ENCODE measurements at regions not wholly inside any gene's neighbourhood (a gene's known extent, or its start where the extent isn't known, plus 50 kb on each side); places are given as distances from the start of the nearest gene placed in this dataset.
A peak's percentile ranks its signal among the peaks of the same experiment; 100 is the strongest.

- Mint-ChIP-seq H3K36me3 (ENCODE audit: low read depth) (no peaks in the 10 kb centered on the region), H3K4me1 (no peaks in the 10 kb centered on the region), H3K9me3 (peaks cover 6% of the 10 kb centered on the region), H3K27me3 (ENCODE audit: low read depth) (no peaks in the 10 kb centered on the region), H3K27ac (no peak overlapping the region), H3K4me3 (no peak overlapping the region)
- TF ChIP-seq, protein P1, sequence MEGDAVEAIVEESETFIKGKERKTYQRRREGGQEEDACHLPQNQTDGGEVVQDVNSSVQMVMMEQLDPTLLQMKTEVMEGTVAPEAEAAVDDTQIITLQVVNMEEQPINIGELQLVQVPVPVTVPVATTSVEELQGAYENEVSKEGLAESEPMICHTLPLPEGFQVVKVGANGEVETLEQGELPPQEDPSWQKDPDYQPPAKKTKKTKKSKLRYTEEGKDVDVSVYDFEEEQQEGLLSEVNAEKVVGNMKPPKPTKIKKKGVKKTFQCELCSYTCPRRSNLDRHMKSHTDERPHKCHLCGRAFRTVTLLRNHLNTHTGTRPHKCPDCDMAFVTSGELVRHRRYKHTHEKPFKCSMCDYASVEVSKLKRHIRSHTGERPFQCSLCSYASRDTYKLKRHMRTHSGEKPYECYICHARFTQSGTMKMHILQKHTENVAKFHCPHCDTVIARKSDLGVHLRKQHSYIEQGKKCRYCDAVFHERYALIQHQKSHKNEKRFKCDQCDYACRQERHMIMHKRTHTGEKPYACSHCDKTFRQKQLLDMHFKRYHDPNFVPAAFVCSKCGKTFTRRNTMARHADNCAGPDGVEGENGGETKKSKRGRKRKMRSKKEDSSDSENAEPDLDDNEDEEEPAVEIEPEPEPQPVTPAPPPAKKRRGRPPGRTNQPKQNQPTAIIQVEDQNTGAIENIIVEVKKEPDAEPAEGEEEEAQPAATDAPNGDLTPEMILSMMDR (IDR thresholded peaks at IDR 0.05; ENCODE audit: unreplicated experiment in 3 of 3): no peak
These were observed 129.6 kb downstream of the LURAP1L start for GRCh38 chr9:12904261-12905000.

DNA sequence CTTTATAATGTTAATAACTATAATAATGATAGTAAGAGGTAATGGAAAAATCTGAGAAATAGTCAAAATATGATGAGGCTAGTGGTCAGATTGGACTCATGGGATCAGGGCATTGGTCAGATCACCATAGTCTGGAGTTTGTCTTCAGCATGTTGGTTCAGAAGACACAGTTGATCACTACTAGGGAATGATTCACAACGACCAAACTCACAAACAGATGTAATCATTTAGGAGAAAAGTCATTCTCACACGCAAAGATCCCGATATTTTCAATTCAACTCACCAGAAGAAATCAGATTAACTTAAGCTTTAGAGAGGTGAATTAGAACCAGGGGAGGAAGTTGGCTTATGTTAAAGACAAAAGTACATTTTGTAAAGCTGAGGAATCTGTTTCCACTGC is 131.8 kb downstream of the LURAP1L start:
- no peaks in the 10 kb centered on the region for H3K4me1 Mint-ChIP-seq
- H3K36me3 Mint-ChIP-seq (ENCODE audit: low read depth): no peaks in the 10 kb centered on the region
- H3K4me3 Mint-ChIP-seq: no peak overlapping the region
- no peaks in the 10 kb centered on the region for H3K27me3 Mint-ChIP-seq (ENCODE audit: low read depth)
- no peak overlapping the region for H3K27ac Mint-ChIP-seq
- H3K9me3 Mint-ChIP-seq: no peaks in the 10 kb centered on the region
- TF ChIP-seq, protein P1 (IDR thresholded peaks at IDR 0.05; ENCODE audit: unreplicated experiment in 3 of 3): no peak

DNA sequence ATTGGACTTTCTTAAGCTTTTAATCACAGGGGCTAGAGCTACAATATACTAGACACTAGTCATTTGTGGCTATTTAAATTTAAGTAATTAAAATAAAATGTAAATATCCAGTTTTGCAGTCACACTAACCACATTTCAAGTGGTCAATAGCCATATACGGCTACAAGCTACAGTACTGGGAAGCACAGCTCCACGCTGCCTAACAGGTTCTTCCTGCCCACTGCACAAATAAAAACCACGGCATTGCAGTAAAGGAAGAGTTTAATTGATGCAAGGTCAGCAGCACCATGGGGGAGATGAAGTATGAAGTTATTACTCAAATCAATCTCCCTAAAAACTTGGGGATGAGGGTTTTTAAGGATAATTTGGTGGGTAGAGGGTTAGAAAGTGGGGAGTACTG is 134.1 kb downstream of the LURAP1L start:
- peaks cover 7% of the 10 kb centered on the region for H3K4me1 Mint-ChIP-seq
- TF ChIP-seq, protein P1 (IDR thresholded peaks at IDR 0.05; ENCODE audit: unreplicated experiment in 3 of 3): no peak
- H3K36me3 Mint-ChIP-seq (ENCODE audit: low read depth): no peaks in the 10 kb centered on the region
- H3K27me3 Mint-ChIP-seq (ENCODE audit: low read depth): no peaks in the 10 kb centered on the region
- no peak overlapping the region for H3K4me3 Mint-ChIP-seq
- H3K9me3 Mint-ChIP-seq: no peaks in the 10 kb centered on the region
- H3K27ac Mint-ChIP-seq: no peak overlapping the region

DNA sequence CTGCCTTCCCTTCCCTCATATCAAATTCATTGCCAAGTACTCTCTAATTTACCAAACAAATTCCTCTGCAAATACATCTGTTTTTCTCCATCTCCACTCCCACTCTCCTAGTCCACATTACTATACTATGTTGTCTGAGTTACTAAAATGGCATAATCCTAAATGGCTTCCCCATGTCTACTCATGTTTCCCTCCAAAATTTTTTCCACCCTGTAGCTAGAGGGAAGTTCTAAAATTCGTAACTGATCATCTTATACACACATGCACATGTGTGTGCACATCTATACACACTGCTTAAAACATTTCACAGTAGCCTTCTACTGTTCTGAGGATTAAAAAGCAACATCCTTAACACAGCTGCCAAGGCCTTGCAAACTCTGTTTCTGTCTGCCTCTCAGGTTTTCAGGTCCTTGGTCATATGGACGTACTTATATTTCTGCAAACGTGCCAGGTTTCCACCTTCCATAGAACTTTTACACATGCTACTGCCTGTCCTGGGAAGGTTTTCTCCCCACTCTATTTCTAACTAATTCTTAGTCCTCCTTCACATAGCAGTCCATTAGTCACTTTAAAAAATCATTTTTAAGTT is 140.6 kb downstream of the LURAP1L start:
- H3K4me1 Mint-ChIP-seq: peaks cover 15% of the 10 kb centered on the region
- H3K36me3 Mint-ChIP-seq (ENCODE audit: low read depth): no peaks in the 10 kb centered on the region
- H3K9me3 Mint-ChIP-seq: no peaks in the 10 kb centered on the region
- no peak overlapping the region for H3K4me3 Mint-ChIP-seq
- no peaks in the 10 kb centered on the region for H3K27me3 Mint-ChIP-seq (ENCODE audit: low read depth)
- TF ChIP-seq, protein P1 (IDR thresholded peaks at IDR 0.05; ENCODE audit: unreplicated experiment in 3 of 3): no peak
- H3K27ac Mint-ChIP-seq: peak overlapping the region; percentile 28 to 51 (median 38)

GRCh38 chr9:12916042-12916441 is 141.2 kb downstream of the LURAP1L start:
- H3K4me1 Mint-ChIP-seq: peaks cover 15% of the 10 kb centered on the region
- TF ChIP-seq, protein P1 (IDR thresholded peaks at IDR 0.05; ENCODE audit: unreplicated experiment in 3 of 3): no peak
- H3K9me3 Mint-ChIP-seq: no peaks in the 10 kb centered on the region
- no peaks in the 10 kb centered on the region for H3K36me3 Mint-ChIP-seq (ENCODE audit: low read depth)
- H3K4me3 Mint-ChIP-seq: no peak overlapping the region
- no peaks in the 10 kb centered on the region for H3K27me3 Mint-ChIP-seq (ENCODE audit: low read depth)
- no peak overlapping the region for H3K27ac Mint-ChIP-seq

- TF ChIP-seq, protein P1 (IDR thresholded peaks at IDR 0.05; ENCODE audit: unreplicated experiment in 3 of 3): no peak
- H3K4me1 Mint-ChIP-seq: peaks cover 10% of the 10 kb centered on the region
- no peaks in the 10 kb centered on the region for H3K36me3 Mint-ChIP-seq (ENCODE audit: low read depth)
- no peak overlapping the region for H3K27ac Mint-ChIP-seq
- peaks cover 3% of the 10 kb centered on the region for H3K27me3 Mint-ChIP-seq (ENCODE audit: low read depth)
- no peaks in the 10 kb centered on the region for H3K9me3 Mint-ChIP-seq
- no peak overlapping the region for H3K4me3 Mint-ChIP-seq
These were observed 145.6 kb downstream of the LURAP1L start for GRCh38 chr9:12920437-12920836.

Data from nephron (organoid).